ENCODE measurements at regions not wholly inside any gene's neighbourhood (a gene's known extent, or its start where the extent isn't known, plus 50 kb on each side); places are given as distances from the start of the nearest gene placed in this dataset.

DNA sequence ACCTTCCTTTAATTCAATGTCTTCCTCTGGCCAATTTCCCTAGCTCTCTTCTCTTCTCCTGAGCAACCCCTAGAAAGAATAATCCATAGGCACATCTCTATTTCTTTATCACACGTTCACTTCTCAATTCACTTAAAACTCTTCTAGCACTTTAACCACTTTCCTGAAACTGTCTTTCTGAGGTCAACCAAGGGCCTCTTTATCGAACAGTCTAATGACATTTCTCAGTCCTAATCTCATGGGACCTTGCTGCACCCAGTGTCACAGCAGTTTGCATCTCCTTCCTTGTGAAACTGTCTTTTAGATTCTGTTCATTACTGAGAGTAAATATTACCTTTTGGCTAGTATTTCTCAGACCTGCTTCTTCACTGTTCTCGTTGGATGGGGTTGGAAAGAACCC lies 285.3 kb upstream of the RASGEF1B start:
- in situ Hi-C loops (cut with MboI; ENCODE audit: low pct_ligation_motif_present in 1 of 4, low pct_unique_long_range_greater_than_20kb in 1 of 4, low sequenced_read_pairs in 3 of 4) (no loop called here), intact Hi-C loops (cut with DNase I; ENCODE audit: low total_unique reads) (no loop called here)
- H3K4me3 ChIP-seq, result no peak overlapping the region
- no peak for TF ChIP-seq EP300 (IDR thresholded peaks at IDR 0.05; ENCODE audit: low read depth)
- no peak for TF ChIP-seq POLR2AphosphoS5 (IDR thresholded peaks at IDR 0.05)
- TF ChIP-seq CTCF (IDR thresholded peaks at IDR 0.05), result no peak
- TF ChIP-seq POLR2A (IDR thresholded peaks at IDR 0.05), result no peak
- no peaks in the 10 kb centered on the region for H3K27me3 ChIP-seq
- H3K9me3 ChIP-seq, result no peaks in the 10 kb centered on the region
- WGBS, 2 donors (ENCODE audit: low coverage in 1 of 2), result 60 to 72% methylated on average over 3 of the region's 3 CpGs
- DNase-seq, result no peak
- H3K4me1 ChIP-seq, result no peaks in the 10 kb centered on the region
- no peaks in the 10 kb centered on the region for H3K36me3 ChIP-seq
- no peak overlapping the region for H3K27ac ChIP-seq

DNA sequence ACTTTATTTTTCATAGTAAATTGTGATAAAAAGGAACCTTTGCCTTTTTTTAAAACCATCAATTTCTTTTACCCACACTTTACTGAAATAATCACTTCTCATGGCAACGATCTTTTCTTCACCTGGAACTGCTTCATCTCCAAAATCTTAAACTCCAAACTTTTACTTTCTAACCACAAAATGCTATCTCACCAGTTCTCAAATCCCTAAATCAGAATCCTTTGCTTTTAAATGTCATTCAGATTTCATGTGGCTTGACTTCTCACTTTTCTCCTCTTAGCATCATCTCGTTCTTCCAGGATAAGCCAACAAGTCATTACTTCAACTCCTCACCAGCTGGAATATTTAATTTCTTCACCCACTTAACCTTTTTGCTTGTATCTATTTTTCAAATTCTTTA lies 284.3 kb upstream of the RASGEF1B start:
- Histone ChIP-seq H3K36me3 (no peaks in the 10 kb centered on the region), H3K27ac (no peak overlapping the region), H3K9me3 (no peaks in the 10 kb centered on the region), H3K4me1 (no peaks in the 10 kb centered on the region), H3K27me3 (no peaks in the 10 kb centered on the region), H3K4me3 (no peak overlapping the region)
- in situ Hi-C loops (cut with MboI; ENCODE audit: low pct_ligation_motif_present in 1 of 4, low pct_unique_long_range_greater_than_20kb in 1 of 4, low sequenced_read_pairs in 3 of 4), result no loop called here
- intact Hi-C loops (cut with DNase I; ENCODE audit: low total_unique reads), result no loop called here
- no peak for DNase-seq
- WGBS, 2 donors (ENCODE audit: low coverage in 1 of 2), result 54 to 81% methylated on average over 2 of the region's 2 CpGs
- TF ChIP-seq EP300 (IDR thresholded peaks at IDR 0.05; ENCODE audit: low read depth) (no peak), CTCF (IDR thresholded peaks at IDR 0.05) (no peak), POLR2AphosphoS5 (IDR thresholded peaks at IDR 0.05) (no peak), POLR2A (IDR thresholded peaks at IDR 0.05) (no peak)

GRCh38 chr4:81754169-81754568 lies 282.5 kb upstream of the RASGEF1B start:
- in situ Hi-C loops (cut with MboI; ENCODE audit: low pct_ligation_motif_present in 1 of 4, low pct_unique_long_range_greater_than_20kb in 1 of 4, low sequenced_read_pairs in 3 of 4), result no loop called here
- intact Hi-C loops (cut with DNase I; ENCODE audit: low total_unique reads), result no loop called here
- no peak for DNase-seq
- Histone ChIP-seq H3K36me3 (no peaks in the 10 kb centered on the region), H3K4me3 (no peak overlapping the region), H3K27ac (no peak overlapping the region), H3K27me3 (no peaks in the 10 kb centered on the region), H3K4me1 (no peaks in the 10 kb centered on the region), H3K9me3 (no peaks in the 10 kb centered on the region)
- TF ChIP-seq POLR2A (IDR thresholded peaks at IDR 0.05), result no peak
- TF ChIP-seq POLR2AphosphoS5 (IDR thresholded peaks at IDR 0.05), result no peak
- TF ChIP-seq EP300 (IDR thresholded peaks at IDR 0.05; ENCODE audit: low read depth), result no peak
- no peak for TF ChIP-seq CTCF (IDR thresholded peaks at IDR 0.05)
- 70 to 82% methylated on average over 2 to 4 of the region's 4 CpGs for WGBS, 2 donors (ENCODE audit: low coverage in 1 of 2)

DNA sequence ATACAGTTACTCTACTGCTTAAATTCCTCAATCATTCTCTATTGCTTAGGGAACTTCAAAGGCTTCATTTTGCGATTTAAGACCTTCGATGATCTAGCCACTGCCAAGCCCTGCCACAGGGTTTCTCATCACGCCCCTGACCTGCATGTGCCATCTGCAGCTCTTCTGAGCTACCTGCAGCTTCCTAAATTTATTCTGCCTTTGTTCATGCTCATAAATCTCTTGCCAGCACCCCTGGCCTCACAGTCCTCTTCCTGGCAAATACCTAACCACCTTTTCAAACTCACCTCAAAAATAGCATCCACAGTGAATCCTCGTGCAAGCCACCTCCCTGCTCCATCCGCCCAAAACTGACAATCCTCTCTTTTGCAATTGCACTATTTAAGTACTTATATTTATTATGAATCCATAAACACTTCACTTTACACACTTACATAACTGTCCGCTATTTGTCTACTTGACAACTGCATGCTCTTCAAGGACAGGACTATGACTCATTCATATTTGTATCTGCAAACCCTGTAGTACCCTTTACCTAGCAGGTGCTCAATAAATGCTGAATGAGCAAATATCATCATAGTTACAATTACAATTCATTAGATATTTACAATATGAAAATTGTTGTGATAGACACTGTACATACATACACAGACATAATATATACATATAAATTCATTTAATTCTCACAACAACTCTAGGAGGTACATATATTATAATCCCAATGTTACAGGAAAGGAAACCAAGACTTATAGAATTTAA lies 280.0 kb upstream of the RASGEF1B start:
- TF ChIP-seq POLR2A (IDR thresholded peaks at IDR 0.05), result no peak
- no peak for TF ChIP-seq EP300 (IDR thresholded peaks at IDR 0.05; ENCODE audit: low read depth)
- no peak for TF ChIP-seq POLR2AphosphoS5 (IDR thresholded peaks at IDR 0.05)
- no peak for TF ChIP-seq CTCF (IDR thresholded peaks at IDR 0.05)
- H3K4me3 ChIP-seq, result no peak overlapping the region
- H3K36me3 ChIP-seq, result no peaks in the 10 kb centered on the region
- no peaks in the 10 kb centered on the region for H3K4me1 ChIP-seq
- no peaks in the 10 kb centered on the region for H3K27me3 ChIP-seq
- DNase-seq, result no peak
- no peak overlapping the region for H3K27ac ChIP-seq
- intact Hi-C loops (cut with DNase I; ENCODE audit: low total_unique reads), result no loop called here
- in situ Hi-C loops (cut with MboI; ENCODE audit: low pct_ligation_motif_present in 1 of 4, low pct_unique_long_range_greater_than_20kb in 1 of 4, low sequenced_read_pairs in 3 of 4), result no loop called here
- 79 to 96% methylated on average over 6 of the region's 6 CpGs for WGBS, 2 donors (ENCODE audit: low coverage in 1 of 2)
- no peaks in the 10 kb centered on the region for H3K9me3 ChIP-seq

Data from transverse colon (tissue), 4 donors.